ENCODE measurements at regions not wholly inside any gene's neighbourhood (a gene's known extent, or its start where the extent isn't known, plus 50 kb on each side); places are given as distances from the start of the nearest gene placed in this dataset.

- no peak overlapping the region for H3K4me3 ChIP-seq (ENCODE audit: low read depth, low read length)
- no peak for TF ChIP-seq CTCF (IDR thresholded peaks at IDR 0.05; ENCODE audit: borderline replicate concordance, insufficient read depth, low read depth, low read length)
These were observed 182.9 kb downstream of the HTR7 start for GRCh38 chr10:90674928-90675327.

DNA sequence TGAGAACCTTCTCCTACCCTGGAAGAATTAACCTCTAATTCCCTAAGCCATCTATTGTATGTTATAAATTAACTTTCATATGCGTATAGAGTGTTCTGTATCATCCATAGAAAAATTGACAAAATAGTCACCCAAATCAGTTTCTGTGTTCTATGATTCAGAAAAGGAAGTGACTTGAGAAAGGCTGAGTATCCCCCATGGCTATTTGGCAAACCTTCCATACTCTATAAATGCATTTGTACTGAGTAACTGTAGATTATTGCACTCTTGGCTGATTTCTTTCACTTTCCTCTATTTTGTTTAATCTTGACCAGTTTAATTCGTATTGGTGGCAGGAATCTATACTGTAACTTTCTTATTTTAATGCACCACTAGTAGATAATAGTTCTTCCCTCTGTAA lies 182.2 kb downstream of the HTR7 start:
- no peak overlapping the region for H3K4me3 ChIP-seq (ENCODE audit: low read depth, low read length)

More for the DNA sequence above, 182.2 kb downstream of the HTR7 start:
- no peak for TF ChIP-seq CTCF (IDR thresholded peaks at IDR 0.05; ENCODE audit: borderline replicate concordance, insufficient read depth, low read depth, low read length)
